HG03521 (cell line): ENCODE measurements at regions not wholly inside any gene's neighbourhood (a gene's known extent, or its start where the extent isn't known, plus 50 kb on each side); places are given as distances from the start of the nearest gene placed in this dataset.
A peak's percentile ranks its signal among the peaks of the same experiment; 100 is the strongest.

Experiments used
- ATAC-seq: cut with Tn5 transposase; IDR thresholded peaks from one replicate; pipeline ENCODE4 v1.9.1; 2021; ENCODE audit warnings: mild to moderate bottlenecking, moderate library complexity; ENCODE audit not compliant: unreplicated experiment

DNA sequence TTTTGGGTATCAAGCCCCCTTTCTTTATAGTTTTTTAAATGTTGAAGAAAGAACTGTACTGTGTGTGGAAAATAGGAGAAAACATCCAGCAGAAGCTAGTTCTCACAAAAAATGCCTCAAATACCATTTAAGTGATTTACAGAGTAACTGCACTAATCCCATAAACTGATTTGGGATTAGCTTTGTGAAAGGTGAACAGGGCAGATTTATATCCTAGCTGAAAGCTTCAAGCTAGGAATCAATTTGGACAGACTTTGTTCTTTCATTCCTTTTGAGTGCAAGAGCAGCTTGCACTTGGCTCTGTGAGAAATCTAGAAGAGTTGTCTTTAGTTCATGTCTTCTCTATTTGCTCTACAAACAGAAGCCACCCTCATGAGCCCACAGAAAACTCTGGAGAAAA, 183.9 kb upstream of the VRK2 start:
- no peak for ATAC-seq

DNA sequence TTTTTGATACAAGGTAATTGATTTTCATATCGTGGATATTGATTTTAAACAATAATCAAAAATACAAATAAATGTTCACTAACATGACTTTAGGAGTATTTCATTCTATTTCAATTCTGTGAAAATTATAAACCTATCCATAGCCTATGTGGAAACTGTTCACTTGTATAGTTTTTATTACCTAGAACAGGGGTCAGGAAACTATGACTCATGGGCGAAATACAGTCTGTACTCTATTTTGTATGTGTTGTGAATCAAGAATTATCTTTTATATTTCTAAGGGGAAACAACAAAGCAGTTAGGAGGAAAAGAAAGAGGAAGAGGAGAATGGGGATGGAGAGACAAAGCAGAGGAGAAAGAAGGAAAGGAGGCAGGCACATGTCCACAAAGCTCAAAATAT, 181.7 kb upstream of the VRK2 start:
- ATAC-seq, result no peak

DNA sequence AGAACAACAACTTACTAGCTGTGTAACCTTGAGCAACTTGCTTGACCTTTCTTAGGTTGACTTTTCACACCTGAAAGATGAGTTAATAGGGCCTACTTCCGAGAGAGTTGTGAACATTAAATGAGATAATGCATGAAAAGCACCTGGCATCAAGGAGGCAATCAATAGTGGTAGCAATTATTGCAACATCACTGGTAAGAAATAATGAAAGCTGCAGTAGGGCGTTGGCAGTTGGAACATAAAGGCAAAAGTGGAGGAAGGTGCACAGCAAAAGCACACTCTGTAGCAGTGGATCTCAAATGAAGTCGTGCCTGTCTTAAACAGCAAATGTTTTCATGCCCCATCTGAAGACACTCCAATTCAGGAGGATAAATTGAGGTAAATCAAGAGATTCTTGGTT, 178.9 kb upstream of the VRK2 start:
- no peak for ATAC-seq

DNA sequence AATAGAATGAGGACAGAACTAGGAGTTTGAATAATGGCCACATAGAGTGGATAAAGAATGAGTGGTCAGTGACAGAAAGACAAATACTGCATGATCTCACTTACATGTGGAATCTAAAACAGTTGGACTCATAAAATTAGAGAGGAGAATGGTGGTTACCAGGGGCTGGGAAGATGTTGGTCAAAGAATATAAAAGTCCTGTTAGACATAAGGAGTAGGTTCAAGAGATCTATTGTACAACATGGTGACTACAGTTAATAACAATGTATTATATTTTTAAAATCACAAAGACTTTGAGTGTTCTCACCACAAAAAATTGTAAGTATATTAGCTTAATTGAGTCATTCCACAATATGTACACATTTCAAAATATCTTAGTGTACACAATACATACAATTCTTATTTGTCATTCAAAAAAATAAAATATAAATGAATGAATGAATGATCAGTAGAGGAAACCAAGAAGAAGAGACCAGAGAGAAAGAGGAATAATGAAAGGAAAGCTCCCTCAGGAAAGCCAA, 177.9 kb upstream of the VRK2 start:
- ATAC-seq, result no peak

DNA sequence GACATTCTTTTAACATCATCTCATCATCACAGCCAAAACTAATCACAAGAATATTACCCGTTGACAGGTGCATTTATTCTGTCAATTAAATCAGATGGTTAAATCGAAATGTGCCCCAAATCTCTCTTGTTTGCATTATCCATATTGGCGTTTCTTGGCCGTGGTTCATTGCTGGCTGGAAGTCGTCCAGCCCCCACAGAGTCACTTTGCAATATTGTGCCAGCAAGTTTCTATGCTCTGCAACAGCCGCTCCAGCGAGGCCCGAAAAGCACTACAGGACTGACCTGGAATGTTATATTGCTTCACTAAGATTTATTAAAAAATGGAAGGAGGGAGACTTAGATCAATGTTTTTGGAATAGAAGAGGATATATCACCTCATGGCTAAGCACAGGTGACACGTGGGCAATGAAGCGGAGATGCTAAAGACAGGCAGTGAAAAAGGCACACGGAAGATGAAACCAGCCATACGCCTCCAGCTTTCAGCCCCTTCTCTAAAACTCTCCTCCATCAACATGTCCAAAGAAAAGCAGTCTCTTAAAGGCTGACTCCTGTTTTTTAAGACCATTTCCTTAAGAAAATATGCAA, 176.8 kb upstream of the VRK2 start:
- no peak for ATAC-seq

DNA sequence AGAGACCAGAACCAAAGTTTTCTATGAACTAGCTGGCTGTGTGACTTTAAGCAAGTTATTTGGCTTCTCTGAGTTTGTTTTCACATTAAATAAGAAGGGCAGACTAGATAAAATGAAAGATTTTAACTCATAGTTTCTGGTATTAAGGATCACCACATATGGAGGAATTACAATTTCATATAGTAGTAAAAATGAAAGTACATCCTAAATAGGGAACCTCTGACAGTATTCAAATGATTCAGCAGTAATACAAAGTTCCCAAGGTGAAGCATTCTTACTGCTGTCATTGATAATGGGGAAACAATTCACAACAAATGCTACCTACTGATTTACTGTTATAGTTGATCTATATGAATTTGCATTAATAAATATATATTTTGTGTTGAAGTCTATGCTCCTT, 170.3 kb upstream of the VRK2 start:
- ATAC-seq, result no peak

DNA sequence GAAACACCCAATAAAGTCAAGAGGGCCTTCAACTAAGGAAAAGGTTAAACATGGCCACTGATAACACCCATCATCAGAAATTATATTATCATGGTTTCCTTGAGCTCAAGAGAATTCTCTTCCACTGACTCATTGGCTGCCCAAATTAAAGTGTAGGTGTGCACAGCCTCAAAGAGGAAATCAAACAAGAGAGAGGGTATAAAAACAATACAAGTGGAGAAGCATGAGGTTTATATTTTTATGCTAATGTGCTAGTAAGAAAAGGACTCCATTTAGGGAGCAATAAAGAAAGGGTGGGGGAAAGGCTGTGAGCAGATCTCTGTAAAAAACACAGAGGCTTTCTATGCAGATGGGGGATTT, 168.8 kb upstream of the VRK2 start:
- ATAC-seq, result no peak

DNA sequence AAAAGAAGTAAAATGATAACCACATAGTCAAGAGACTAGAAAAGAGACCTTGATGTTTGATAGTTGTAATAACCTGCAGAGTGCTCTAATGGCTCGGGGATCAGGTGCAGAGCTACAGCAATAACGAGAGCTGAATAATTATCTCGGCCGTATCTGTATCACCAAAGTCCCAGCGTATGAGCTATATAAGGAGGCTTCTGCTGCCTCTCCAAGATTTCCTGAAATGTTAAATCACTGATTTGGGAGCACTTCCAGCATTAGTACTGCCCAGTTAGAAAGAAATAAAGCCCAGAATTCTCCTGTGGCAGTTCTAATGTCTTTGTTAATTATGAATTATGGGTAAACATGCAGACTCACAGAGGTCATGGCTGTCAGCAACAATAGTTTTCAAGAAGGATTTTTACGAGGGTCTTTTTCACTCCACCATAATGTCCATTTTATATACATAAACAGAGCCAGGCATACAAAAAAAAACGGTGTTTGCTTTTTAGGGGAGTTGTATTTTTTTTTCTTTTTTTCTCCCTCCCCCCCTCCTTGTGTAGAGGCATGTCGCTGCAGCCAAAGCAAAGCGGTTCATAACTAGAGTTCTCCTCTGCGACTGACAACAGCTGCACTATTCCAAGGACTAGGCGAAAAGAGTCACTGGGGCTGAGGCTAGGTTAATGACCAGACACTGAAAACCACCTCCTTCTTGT, 168.3 kb upstream of the VRK2 start:
- no peak for ATAC-seq

DNA sequence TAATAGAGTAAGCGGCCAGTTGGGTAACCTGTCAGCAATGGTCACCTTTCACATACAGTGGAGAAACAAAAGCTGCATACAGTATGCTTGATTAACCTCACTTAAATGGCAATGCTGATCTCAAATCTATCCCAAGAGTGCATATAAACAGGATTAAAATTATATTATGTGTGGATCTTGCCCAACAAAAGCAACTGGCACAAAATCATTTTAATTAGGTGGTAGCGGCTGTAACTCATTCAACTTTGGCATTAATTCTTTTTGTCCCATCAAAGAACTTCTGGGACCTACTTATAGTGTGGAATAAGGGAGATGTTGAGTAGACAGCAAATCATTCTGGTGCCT, 167.8 kb upstream of the VRK2 start:
- ATAC-seq, result no peak

DNA sequence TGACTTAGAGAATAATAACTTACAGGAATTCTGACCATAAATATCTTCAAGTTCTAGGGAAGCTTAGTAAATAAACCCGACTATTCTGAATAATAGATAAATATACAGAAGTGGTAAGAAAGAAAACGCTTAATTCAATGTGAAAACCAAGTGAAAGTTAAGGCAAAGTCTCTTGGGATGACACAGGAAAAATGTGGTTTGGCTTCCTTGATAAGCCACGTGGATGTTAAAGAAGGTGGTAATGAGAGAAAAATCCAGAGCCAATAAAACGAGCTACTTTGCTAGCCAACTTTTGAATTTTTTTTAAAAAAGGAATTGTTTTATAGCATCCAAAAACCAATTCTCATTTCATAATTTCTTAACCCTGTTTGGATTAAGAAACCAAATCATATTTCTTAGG, 166.2 kb upstream of the VRK2 start:
- no peak for ATAC-seq

DNA sequence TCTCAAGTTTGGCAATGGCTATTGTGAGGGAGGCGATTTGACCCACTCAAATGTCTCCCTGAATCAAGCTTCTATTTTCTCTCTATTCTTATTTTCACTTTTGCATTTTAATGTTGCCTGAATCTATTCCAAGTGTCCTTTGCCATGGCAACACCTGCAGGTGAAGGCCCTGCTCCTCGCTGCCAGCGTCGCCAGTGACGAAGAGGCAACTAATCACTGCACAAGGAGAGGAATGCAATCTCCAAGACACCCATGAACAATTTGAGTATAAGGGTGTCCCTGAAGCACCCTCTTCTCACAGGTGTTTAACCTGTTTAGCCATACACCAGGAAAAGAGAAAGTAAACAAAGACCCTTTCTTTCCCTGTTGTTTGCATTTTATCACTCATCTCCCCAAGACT, 165.6 kb upstream of the VRK2 start:
- ATAC-seq, result no peak

DNA sequence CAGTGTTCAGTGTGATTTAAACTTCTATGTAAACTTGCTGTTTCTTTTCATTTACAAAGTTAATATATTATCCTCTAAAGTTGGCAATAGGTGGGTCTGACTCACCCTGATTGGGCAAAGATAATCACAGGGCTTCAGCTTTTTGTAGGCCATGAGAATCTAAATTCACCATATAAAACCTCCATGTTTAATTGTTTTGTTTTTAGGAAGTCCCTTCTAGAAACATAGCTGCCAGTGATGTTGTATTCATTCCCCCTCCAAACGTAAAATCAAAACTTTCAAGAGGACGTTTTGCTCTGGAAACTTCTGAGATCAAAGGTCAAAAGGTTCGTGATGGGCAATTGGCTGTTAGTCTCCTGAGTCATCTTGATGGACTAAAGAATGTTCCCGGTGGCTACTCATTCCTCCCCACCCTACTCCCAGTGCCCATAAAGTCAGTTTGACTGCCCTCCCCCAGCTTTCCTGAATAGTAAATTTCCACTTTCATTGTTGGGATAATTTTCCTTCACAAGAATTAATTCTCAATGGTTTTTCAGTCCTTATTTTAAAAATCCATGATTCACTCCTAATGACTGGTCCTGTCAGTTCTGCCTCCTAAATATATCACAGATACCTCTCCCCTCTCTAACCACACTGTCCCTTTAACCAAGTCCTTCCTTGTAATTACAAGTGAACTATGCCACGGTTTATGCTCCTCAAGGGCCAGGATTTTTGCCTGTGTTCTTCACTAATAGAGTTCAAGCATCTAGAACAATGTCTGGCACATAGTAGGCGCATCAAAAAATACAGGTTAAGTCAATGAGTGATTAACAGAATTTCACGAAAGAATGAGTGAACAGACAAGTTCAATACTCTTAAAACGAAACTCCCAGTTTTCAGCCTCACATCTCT, 164.4 kb upstream of the VRK2 start:
- no peak for ATAC-seq

DNA sequence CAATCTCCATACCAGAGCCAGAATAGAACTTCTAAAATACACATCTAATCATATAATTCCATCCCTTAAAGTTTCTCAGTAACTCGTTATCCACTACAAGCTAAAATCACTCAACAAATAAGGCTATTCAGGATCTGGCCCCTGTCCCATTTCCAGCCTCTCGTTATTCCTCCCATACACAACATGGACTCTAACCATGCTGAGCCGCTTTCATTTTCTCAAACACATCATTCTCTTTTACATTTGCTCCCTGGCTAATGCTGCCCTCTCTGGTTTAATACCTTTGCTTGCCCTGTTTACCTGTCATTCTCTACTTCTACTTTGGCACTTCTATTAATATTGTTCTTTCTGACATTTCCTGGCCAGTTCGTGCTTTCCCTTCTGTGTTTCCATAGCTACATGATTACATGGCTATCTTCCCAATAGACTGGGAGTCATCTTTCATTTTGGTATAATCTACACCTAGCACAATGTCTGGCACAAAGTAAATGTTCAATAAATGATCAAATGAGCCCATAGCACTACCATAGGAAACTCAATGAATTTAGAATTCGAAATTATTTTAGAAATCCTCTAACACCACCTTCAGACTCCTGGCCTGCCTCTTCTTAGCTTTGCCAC, 163.6 kb upstream of the VRK2 start:
- no peak for ATAC-seq

DNA sequence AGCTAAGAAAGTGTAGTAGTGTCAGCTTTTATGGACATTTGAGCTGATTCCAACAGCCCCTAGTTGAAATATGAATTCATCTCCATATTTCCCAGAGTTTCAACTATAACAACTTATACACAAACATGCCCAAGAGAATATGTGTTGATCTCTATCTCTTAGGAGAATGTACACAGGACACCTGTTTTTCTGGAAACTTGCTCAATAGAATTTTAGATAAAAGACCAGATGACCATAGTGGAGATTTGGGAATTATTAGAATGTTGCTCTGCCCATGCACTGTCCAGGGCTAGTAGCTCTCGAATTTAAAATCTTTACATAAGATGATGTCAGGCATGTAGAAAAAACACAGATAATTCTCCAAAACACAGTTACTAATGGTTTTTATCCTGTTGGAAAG, 162.3 kb upstream of the VRK2 start:
- ATAC-seq, result no peak

DNA sequence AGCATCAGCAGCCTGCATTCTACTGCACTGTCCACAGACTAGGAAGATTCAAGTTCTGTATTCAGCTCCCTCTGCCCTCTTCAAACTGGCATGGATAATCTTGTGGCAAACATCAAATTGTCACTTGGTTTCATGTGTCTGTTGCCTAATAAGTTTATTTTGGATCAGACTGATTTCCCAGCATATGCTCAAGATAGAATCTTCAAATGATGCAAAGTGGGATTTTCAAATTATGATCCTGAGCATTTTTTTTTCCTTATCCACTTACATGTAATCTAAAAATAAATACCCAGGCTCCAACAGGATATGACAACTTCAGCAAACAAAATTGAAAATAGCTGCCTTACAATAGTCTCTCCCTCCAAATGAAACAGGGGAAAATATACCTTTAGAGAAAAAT, 160.9 kb upstream of the VRK2 start:
- ATAC-seq, result no peak

DNA sequence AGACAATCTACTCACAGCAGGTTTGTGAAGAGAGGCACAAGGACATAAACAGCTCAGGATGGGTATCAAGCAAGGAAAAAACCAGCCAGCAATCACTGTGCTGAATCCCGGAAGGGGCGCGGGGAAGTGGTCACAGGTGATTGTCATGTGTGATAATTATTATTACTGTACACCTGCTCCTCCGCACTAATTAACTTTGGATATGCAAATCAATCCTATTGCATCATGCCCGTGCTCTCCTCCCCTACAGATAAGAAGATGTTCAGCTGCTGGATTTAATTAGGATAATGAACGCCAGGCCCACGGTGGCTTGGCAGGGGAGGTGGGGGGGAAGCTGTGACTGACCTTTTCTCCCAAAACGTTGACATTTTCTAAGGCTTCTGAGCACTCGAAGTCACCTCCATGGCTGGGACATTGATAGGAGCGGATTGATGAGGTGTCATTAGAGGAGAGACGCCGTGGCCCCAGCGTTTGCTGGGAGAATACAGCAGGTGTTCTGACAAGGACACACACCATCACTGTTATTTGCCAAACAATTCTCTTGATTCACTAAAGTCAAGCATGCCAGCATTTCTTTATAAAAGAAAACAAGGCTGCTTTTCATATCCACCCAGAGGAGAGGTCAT, 160.3 kb upstream of the VRK2 start:
- ATAC-seq, result no peak

DNA sequence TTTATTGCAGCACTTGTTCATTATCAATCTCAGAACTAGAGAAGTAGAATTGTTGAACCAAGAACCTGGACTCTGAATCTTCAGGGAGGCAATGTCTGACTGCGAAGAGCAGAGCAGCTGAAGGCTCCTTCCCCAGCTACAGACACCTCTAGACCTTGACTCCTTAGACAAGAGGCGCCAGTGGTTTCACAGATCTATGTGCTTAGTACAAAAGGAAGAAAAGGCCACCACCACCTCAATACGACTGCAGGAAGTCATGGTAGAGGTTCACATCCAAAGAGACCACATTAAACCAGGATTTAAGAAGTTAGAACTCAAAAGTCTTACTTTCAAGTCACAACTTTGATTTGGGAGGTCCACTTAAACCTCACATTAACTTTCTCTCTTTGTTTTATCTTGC, 158.1 kb upstream of the VRK2 start:
- ATAC-seq, result no peak

DNA sequence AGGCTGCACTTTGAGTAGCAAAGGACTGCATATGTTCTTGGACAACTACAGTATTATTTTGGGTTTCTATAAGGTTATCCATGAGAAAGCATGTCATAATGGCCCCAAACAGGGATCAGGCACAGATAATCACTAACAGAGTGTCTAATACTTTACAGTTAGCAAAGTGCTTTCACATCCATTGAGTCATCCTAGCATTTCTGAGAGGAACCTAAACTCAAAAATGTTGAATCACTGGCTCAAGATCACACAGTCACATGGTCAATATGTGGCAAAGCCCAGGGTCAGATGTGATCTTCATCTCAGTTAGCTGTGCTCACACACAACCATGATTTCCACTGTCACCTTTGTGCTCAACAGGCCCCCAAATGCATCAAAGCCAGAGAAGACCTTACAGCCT, 156.1 kb upstream of the VRK2 start:
- ATAC-seq, result peak; percentile 42

DNA sequence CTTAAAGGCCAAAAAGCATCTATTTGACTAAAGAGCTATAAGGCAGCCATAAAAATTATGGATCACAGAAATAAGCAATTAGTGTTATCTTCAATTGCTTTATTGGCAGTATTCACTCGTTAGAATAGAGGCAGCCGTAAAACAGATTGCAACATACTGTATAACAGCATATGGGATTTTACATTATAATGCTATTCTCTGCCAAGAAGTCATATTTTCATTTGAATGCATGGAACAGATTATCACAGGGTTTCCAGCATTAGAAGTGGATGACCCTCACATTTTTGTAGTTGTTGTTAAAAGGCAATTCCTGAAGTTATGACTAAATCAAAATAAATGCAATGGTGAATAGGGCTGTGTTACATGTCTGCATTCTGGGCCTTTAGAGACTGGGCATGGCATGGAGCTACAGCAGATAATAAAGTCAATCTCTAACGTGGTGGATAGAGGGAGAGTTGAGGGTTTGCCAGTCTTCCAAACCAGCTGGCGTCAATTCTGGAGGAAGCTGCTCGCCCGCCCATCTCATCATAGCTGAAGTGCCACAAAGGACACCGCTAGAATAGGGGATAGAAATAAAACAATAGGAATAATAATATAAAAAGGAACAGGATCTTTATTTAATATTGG, 155.4 kb upstream of the VRK2 start:
- ATAC-seq, result no peak

DNA sequence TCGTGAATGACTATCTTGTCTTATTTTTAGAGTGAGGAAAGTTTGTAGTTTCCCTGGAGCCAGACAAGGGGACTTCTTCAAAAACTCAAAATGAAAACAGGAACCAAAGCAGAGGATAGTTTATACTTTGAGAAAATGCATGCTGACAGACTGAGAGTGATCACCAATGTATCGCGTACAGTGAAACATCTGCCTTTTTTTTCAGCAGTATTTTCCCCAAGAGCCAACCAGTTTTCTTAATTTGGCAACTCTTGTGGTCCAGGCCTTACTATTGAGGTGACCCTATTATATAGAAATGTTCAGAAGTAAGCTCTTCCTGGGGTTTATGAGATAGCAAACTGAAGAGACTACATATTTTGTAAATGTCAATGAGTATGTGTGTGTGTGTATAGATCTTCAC, 153.7 kb upstream of the VRK2 start:
- peak; percentile 68 for ATAC-seq

DNA sequence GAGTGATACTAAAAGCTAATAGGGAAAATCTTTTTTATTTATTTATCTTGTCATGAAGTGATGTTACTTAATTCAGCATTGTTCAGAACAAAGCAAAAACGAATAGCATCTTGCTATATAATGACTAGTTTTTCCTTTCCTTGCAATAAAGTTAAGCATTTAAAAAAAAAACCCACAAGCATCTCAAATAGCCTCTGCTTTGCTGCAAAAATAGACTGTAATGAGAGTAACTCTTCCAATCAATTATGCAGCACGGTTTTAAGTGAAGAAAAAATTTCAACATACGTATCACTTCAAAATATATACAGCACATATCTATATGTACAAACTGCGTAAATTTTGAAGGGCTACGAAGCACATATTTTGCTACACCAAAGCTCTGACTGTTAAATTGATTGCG, 153.3 kb upstream of the VRK2 start:
- no peak for ATAC-seq
